Peyer's patch (tissue), 4 donors: ENCODE measurements at regions not wholly inside any gene's neighbourhood (a gene's known extent, or its start where the extent isn't known, plus 50 kb on each side); places are given as distances from the start of the nearest gene placed in this dataset.

ENCODE experiments used
- DNase-seq, 3 donors: peaks; one replicate each; pipeline ENCODE4 v3.0.0-alpha.2; 2017 to 2019
- H3K27ac ChIP-seq, 4 donors: fragments of 200-600 bp; sonication (generic); one replicate each; pipeline ENCODE4 v1.5.1; 2016 to 2019
- H3K27me3 ChIP-seq, 2 donors: fragments of 200-600 bp; sonication (generic); one replicate each; pipeline ENCODE4 v1.5.1; 2019
- H3K36me3 ChIP-seq, 3 donors: fragments of 200-600 bp; sonication (generic); one replicate each; pipeline ENCODE4 v1.5.1; 2016 to 2019
- H3K4me1 ChIP-seq, 4 donors: fragments of 200-600 bp; sonication (generic); one replicate each; pipeline ENCODE4 v1.5.1; 2016 to 2019
- H3K4me3 ChIP-seq, 4 donors: fragments of 200-600 bp; sonication (generic); 1 replicate in 3 of 4; 2 replicates in 1 of 4; pipeline ENCODE4 v1.5.1; 2016 to 2019; ENCODE audit warnings: mild to moderate bottlenecking in 1 of 4
- H3K9me3 ChIP-seq, 4 donors: fragments of 200-600 bp; sonication (generic); one replicate each; pipeline ENCODE4 v1.5.1; 2016 to 2019; ENCODE audit warnings: mild to moderate bottlenecking in 1 of 4
- POLR2A ChIP-seq, 2 donors: fragments of 450-650 bp; IDR thresholded peaks; one replicate each; pipeline ENCODE4 v1.5.1; 2017; ENCODE audit warnings: antibody characterized with exemption in 2 of 2, mild to moderate bottlenecking in 2 of 2, moderate library complexity in 2 of 2
- TF ChIP-seq, protein P1 (sequence below), 6 experiments: fragments of 450-650 bp in 4 of 6; fragments of 200-600 bp in 2 of 6; sonication (generic) in 1 of 6; IDR thresholded peaks; one replicate each; pipeline ENCODE4 v1.5.1; 2017 to 2019; ENCODE audit warnings: antibody characterized with exemption in 6 of 6, mild to moderate bottlenecking in 3 of 6, moderate library complexity in 1 of 6

DNA sequence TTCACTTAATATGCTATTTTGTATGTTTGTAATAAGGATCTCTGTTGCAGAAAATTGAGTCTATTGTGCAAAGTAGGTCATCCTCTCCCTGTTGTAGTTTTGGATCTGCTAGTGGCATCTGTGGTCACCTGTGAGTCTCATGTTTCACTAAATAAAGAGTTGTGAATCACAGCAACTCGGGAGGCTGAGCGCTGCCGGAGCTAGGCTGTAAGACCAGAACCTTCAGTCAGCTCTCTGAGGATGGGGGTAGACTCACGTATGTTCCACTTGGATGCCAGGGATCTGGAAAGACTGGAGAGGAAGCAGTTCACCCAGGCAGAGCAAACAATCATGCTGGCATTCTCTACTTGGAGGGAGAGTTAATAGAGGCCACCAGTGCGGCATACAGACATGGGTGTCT, 187.3 kb upstream of the FOXA2 start:
- DNase-seq, result no peak
- Histone ChIP-seq H3K27ac (no peak overlapping the region), H3K36me3 (no peaks in the 10 kb centered on the region), H3K9me3 (no peaks in the 10 kb centered on the region), H3K27me3 (no peaks in the 10 kb centered on the region), H3K4me3 (no peak overlapping the region), H3K4me1 (no peaks in the 10 kb centered on the region)
- no peak for TF ChIP-seq POLR2A (IDR thresholded peaks at IDR 0.05)
- TF ChIP-seq, protein P1, sequence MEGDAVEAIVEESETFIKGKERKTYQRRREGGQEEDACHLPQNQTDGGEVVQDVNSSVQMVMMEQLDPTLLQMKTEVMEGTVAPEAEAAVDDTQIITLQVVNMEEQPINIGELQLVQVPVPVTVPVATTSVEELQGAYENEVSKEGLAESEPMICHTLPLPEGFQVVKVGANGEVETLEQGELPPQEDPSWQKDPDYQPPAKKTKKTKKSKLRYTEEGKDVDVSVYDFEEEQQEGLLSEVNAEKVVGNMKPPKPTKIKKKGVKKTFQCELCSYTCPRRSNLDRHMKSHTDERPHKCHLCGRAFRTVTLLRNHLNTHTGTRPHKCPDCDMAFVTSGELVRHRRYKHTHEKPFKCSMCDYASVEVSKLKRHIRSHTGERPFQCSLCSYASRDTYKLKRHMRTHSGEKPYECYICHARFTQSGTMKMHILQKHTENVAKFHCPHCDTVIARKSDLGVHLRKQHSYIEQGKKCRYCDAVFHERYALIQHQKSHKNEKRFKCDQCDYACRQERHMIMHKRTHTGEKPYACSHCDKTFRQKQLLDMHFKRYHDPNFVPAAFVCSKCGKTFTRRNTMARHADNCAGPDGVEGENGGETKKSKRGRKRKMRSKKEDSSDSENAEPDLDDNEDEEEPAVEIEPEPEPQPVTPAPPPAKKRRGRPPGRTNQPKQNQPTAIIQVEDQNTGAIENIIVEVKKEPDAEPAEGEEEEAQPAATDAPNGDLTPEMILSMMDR (IDR thresholded peaks at IDR 0.05), result no peak

DNA sequence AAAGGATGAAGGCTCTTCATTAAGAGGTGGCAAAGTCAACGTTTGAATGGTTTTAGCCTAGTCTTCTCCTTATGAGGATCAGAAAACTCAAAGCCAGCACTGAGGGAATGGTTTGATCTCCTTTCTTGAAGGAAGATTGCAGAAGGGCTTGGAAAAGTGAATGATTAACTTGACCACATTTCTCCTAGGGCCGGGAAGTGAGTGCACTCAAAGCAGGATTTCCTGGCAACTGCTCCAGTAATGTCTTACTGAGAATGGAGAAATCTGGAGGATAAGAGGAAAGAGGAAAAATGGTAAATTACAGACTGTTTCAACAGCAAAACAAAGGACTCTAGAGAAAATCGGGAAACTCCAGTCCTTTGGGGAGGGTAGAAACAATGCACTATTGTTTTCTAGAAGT, 189.0 kb upstream of the FOXA2 start:
- H3K27me3 ChIP-seq, result no peaks in the 10 kb centered on the region
- H3K36me3 ChIP-seq, result no peaks in the 10 kb centered on the region
- H3K4me3 ChIP-seq, result no peak overlapping the region
- no peak for TF ChIP-seq POLR2A (IDR thresholded peaks at IDR 0.05)
- TF ChIP-seq, protein P1 (IDR thresholded peaks at IDR 0.05), result no peak
- no peaks in the 10 kb centered on the region for H3K4me1 ChIP-seq
- no peak for DNase-seq
- no peaks in the 10 kb centered on the region for H3K9me3 ChIP-seq
- H3K27ac ChIP-seq, result no peak overlapping the region

DNA sequence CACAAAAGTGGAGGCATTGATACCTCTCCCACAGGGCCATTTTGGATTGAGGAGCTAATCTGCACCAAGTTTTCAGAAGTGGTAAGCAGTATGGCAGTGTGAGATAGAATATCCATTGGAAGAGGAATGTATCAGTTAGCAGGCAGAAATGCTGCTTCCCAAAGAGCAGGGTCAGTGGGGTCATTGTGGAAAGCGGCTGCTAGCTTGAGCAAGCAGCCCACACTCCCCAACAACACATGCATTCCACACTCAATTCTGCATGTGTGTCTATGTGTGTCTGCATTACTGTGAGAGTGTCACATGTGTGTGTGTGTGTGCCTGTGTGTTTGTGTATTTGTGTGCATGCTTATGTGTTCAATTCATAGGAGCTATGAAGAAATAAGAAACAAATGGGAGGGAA, 190.9 kb upstream of the FOXA2 start:
- TF ChIP-seq POLR2A (IDR thresholded peaks at IDR 0.05), result no peak
- TF ChIP-seq, protein P1 (IDR thresholded peaks at IDR 0.05), result no peak
- Histone ChIP-seq H3K27ac (no peak overlapping the region), H3K36me3 (no peaks in the 10 kb centered on the region), H3K27me3 (no peaks in the 10 kb centered on the region), H3K9me3 (no peaks in the 10 kb centered on the region), H3K4me1 (no peaks in the 10 kb centered on the region), H3K4me3 (no peak overlapping the region)
- no peak for DNase-seq

DNA sequence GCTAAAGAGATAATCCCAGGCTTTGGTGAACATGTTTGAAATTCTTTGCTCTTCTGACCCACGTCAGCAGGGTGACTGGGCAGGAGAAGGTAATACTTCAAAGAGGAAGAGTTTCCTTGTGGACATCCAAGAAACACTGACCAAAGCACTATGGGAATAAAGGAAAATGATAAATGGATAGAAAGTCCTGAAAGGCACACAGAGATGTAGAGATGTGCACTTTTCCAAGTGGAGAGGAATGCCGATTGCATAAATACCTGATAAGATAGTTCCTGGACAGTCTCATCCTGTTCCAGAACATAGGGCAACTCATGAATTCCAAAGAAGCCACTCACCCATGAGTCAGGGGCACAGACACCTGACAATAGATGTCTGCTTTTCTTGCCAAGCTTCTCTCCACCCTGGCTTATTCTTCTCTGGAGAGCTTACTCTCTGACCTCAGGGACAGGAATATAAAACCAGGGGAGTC, 191.3 kb upstream of the FOXA2 start:
- no peak overlapping the region for H3K27ac ChIP-seq
- no peak overlapping the region for H3K4me3 ChIP-seq
- TF ChIP-seq, protein P1 (IDR thresholded peaks at IDR 0.05), result no peak
- TF ChIP-seq POLR2A (IDR thresholded peaks at IDR 0.05), result no peak
- H3K27me3 ChIP-seq, result no peaks in the 10 kb centered on the region
- H3K4me1 ChIP-seq, result no peaks in the 10 kb centered on the region
- no peak for DNase-seq
- no peaks in the 10 kb centered on the region for H3K9me3 ChIP-seq
- H3K36me3 ChIP-seq, result no peaks in the 10 kb centered on the region

DNA sequence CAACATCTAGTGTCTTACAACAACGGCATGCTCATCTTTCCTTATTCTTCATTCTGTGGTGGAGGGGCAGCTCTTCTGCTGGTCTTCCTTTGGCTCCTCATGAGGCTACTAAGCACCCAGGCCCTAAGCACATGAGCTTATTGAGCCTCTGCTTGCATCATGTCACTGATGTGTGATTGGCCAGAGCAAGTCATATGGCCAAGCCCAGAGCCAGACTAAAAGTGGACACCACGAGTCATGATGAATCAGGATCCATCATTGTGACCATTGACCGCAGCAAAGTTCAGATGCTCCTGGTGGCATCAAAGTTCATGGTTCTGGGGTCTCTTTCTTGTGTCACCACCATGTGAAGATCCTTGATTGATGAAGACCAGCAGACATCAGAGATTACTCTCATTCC, 192.0 kb upstream of the FOXA2 start:
- no peaks in the 10 kb centered on the region for H3K27me3 ChIP-seq
- H3K4me3 ChIP-seq, result no peak overlapping the region
- no peak overlapping the region for H3K27ac ChIP-seq
- H3K36me3 ChIP-seq, result no peaks in the 10 kb centered on the region
- TF ChIP-seq, protein P1 (IDR thresholded peaks at IDR 0.05), result no peak
- no peak for TF ChIP-seq POLR2A (IDR thresholded peaks at IDR 0.05)
- H3K9me3 ChIP-seq, result no peaks in the 10 kb centered on the region
- no peaks in the 10 kb centered on the region for H3K4me1 ChIP-seq
- no peak for DNase-seq

DNA sequence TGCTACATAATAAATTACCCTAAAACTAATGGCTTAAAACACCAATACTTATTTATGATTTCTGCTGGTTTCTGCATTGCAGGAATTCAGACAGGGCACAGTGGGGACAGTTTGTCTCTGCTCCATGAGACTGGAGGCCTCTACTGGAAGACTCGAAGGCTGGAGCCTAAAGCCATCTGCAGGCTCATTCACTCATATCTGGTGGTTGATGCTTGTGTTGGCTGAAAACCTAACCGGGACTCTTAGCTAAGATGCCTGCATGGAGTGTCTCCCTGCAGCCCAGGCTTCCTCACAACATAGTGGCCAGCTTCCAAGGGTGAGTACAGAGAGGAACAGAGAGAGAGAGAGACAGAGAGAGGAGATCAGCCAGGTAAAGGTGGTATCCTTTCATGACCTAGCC, 195.5 kb upstream of the FOXA2 start:
- Histone ChIP-seq H3K27ac (no peak overlapping the region), H3K36me3 (no peaks in the 10 kb centered on the region), H3K4me3 (no peak overlapping the region), H3K9me3 (no peaks in the 10 kb centered on the region), H3K27me3 (no peaks in the 10 kb centered on the region), H3K4me1 (no peaks in the 10 kb centered on the region)
- no peak for DNase-seq
- TF ChIP-seq, protein P1 (IDR thresholded peaks at IDR 0.05), result no peak
- TF ChIP-seq POLR2A (IDR thresholded peaks at IDR 0.05), result no peak
